ENCODE measurements at regions not wholly inside any gene's neighbourhood (a gene's known extent, or its start where the extent isn't known, plus 50 kb on each side); places are given as distances from the start of the nearest gene placed in this dataset.

DNA sequence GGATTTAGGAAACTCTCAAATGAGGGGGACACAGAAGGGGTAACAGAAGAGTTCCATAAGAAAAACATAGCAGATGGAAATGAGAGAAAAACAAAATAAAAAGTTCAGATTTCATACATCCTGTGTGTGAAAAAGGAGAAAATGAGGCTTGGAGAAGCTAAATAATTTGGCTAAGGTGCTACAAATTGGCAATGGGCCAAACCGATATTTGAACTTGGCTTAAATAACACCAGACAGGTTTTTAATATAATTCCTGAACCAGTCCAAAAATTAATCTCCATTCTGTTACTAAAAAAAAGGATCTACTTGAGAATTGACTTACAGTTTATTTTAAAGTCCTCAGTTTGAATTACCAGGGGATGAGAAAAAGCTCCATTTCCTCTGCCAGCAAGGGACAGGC lies 342.9 kb upstream of the DPH6 start:
- H3K4me3 ChIP-seq (ENCODE audit: low read length) = no peak overlapping the region
- WGBS = 80% methylated on average over 1 of the region's 1 CpG
- ATAC-seq (no peak), DNase-seq (no peak)
- H3K27ac ChIP-seq (ENCODE audit: low read length) = no peak overlapping the region
- H3K9me3 ChIP-seq (ENCODE audit: control insufficient read depth, low read length) = no peaks in the 10 kb centered on the region
- no peaks in the 10 kb centered on the region for H3K4me1 ChIP-seq (ENCODE audit: control insufficient read depth, insufficient read depth, low read length)
- intact Hi-C loops (cut with DNase I) = no loop called here
- H3K27me3 ChIP-seq (ENCODE audit: control insufficient read depth, insufficient read depth) = no peaks in the 10 kb centered on the region

DNA sequence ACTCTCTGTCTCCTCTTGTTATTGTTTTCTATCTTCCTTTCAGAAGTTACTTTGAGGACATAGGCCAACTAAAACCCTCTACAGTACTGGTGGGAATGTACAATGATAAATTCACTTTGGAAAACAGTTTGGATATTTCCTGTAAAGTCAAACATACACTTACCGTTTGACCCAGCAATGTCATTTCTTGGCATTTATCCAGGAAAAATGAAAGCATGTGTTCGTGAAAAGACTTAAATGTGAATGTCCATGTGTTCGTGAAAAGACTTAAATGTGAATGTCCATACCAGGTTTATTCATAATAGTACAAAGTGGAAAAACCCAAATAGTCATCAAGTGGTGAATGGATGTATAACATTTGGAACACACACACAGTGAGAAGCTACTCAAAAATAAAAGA lies 361.5 kb upstream of the DPH6 start:
- H3K4me3 ChIP-seq (ENCODE audit: low read length) = no peak overlapping the region
- WGBS = 43% methylated on average over 3 of the region's 3 CpGs

DNA sequence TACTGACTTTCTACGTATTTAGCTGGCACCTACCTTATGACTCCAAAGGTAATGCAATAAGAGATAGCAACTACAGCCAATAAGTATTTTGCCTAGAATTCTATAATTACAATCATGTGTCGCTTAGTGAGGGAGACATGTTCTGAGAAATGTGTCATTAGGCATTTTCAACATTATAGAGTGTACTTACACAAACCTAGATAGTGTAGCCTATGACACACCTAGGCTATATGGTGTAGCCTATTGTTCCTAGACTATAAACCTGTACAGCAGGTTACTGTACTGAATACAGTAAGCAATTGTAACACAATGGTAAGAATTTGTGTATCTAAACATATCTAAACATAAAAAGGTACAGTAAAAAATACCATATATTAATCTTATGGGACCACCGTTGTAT lies 363.4 kb upstream of the DPH6 start:
- Histone ChIP-seq H3K27ac (ENCODE audit: low read length) (no peak overlapping the region), H3K27me3 (ENCODE audit: control insufficient read depth, insufficient read depth) (no peaks in the 10 kb centered on the region), H3K4me3 (ENCODE audit: low read length) (no peak overlapping the region), H3K9me3 (ENCODE audit: control insufficient read depth, low read length) (no peaks in the 10 kb centered on the region), H3K4me1 (ENCODE audit: control insufficient read depth, insufficient read depth, low read length) (peaks cover 2% of the 10 kb centered on the region)
- ATAC-seq = no peak
- WGBS = 100% methylated on average over 3 of the region's 3 CpGs
- DNase-seq = no peak
- intact Hi-C loops (cut with DNase I) = no loop called here

More for the DNA sequence above, 361.5 kb upstream of the DPH6 start:
- intact Hi-C loops (cut with DNase I) = no loop called here
- no peaks in the 10 kb centered on the region for H3K9me3 ChIP-seq (ENCODE audit: control insufficient read depth, low read length)
- DNase-seq = no peak
- H3K27ac ChIP-seq (ENCODE audit: low read length) = no peak overlapping the region
- H3K4me1 ChIP-seq (ENCODE audit: control insufficient read depth, insufficient read depth, low read length) = peaks cover 2% of the 10 kb centered on the region
- no peak for ATAC-seq
- H3K27me3 ChIP-seq (ENCODE audit: control insufficient read depth, insufficient read depth) = no peaks in the 10 kb centered on the region

DNA sequence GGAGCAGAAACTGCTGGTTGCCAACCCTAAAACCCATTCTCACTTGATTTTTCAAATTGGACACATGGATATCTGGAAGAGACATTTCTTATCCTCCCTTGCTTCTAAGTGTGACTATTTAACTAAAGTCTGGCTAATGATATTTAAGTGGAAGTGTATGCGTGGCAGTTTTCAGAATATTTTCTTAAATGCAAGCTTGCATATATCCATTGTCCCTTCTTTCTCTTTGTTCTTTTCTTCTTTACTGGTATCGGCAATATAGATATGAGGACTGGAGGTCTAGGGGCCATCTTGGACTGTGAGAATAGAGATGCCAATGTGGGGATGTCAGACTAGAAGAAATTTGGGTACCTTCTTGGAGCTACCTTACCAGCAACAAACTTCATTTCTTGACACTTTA lies 364.3 kb upstream of the DPH6 start:
- intact Hi-C loops (cut with DNase I) = loop anchor here in 3 of 4 donors (5.0 to 10.0 kb wide), 3 partner anchors 385 to 395 kb away; no protein-coding TSS in a partner anchor

DNA sequence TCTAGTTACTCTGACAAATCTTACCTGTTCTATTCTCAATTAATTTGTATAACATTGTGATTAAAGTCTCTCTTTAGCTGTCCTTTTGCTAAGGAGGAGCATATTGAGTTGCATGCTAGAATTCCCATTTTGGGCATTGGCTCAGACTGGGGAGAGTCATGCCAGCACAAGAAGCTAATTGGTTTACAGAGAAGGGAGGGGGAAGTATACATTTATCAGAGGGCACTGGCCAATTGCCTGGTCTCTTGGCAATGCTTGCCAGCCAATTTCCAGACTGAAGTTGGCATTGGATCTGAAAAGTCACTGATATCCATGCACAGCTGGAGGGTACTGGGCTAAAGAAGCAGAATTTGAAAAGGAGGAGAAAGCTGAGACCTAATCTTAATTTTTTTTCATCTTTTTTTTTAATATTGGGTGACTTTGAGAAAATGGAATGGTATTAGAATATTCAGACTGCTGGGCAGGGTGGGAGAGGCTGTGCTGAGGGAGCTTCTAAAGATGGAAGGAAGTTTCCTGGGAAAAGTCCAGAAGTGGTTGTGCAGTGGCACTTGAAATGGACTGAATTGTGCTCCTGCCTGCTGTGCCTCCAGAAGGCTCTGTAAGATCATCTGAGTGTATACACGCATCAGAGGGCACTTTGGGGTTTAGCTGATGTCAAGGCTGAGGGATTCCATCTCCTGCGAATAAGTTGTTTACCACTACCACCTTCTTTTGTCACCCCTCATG lies 365.2 kb upstream of the DPH6 start:
- H3K27me3 ChIP-seq (ENCODE audit: control insufficient read depth, insufficient read depth) = no peaks in the 10 kb centered on the region
- ATAC-seq (peak; percentile 29 to 33), DNase-seq (no peak)
- peaks cover 2% of the 10 kb centered on the region for H3K4me1 ChIP-seq (ENCODE audit: control insufficient read depth, insufficient read depth, low read length)
- H3K4me3 ChIP-seq (ENCODE audit: low read length) = no peak overlapping the region
- no peaks in the 10 kb centered on the region for H3K9me3 ChIP-seq (ENCODE audit: control insufficient read depth, low read length)
- no peak overlapping the region for H3K27ac ChIP-seq (ENCODE audit: low read length)
- intact Hi-C loops (cut with DNase I) = loop anchor here in 3 of 4 donors (5.0 to 10.0 kb wide), 3 partner anchors 386 to 396 kb away; no protein-coding TSS in a partner anchor
- WGBS = 86% methylated on average over 2 of the region's 2 CpGs

More for the DNA sequence above, 364.3 kb upstream of the DPH6 start:
- no peak overlapping the region for H3K4me3 ChIP-seq (ENCODE audit: low read length)
- ATAC-seq (no peak), DNase-seq (no peak)
- no peaks in the 10 kb centered on the region for H3K27me3 ChIP-seq (ENCODE audit: control insufficient read depth, insufficient read depth)
- H3K4me1 ChIP-seq (ENCODE audit: control insufficient read depth, insufficient read depth, low read length) = peaks cover 2% of the 10 kb centered on the region
- no peak overlapping the region for H3K27ac ChIP-seq (ENCODE audit: low read length)
- WGBS = 97% methylated on average over 2 of the region's 2 CpGs
- no peaks in the 10 kb centered on the region for H3K9me3 ChIP-seq (ENCODE audit: control insufficient read depth, low read length)

DNA sequence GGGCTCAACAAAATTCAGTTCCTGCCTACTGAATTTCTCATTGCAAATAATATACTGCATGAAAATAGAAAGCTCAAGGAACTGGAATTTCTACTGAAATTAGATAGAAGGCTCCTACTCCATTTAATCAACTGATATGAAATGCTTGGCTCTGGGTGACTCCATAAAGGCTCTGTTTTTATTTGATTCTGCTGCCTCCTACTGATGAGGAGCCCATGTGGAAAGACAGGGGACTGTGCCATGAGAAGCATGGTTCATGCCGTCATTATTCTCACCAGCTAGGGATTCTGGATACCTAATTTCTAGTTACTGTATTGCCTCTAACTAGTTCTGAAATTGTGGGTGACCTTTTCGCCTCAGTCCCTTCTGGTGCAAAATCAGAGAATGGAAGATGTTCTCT lies 366.2 kb upstream of the DPH6 start:
- DNase-seq (no peak), ATAC-seq (peak; percentile 63 to 75)
- intact Hi-C loops (cut with DNase I) = loop anchor here in 3 of 4 donors (5.0 to 10.0 kb wide), 3 partner anchors 387 to 397 kb away; no protein-coding TSS in a partner anchor
- Histone ChIP-seq H3K4me1 (ENCODE audit: control insufficient read depth, insufficient read depth, low read length) (peaks cover 2% of the 10 kb centered on the region), H3K4me3 (ENCODE audit: low read length) (no peak overlapping the region), H3K27me3 (ENCODE audit: control insufficient read depth, insufficient read depth) (no peaks in the 10 kb centered on the region), H3K27ac (ENCODE audit: low read length) (no peak overlapping the region), H3K9me3 (ENCODE audit: control insufficient read depth, low read length) (no peaks in the 10 kb centered on the region)
- WGBS = 80% methylated on average over 2 of the region's 2 CpGs

DNA sequence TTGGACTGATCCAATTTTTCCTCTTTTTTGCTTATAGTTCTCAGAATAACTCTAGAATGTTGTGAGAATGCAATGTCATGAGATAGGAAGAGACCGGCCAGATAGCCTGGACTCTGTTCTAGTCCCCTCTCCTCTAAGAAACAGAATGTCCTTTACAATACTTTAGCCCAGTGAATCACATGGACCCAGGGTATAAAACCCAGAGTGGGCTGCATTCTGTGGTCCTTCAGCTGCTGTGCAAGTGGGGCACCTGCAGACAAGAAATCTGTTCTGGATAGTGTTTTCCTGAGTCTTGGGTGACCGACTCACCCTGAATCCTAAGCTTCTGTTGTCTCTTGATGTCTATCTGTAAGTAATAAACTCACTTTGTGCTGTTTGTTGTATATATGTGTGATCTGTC lies 368.6 kb upstream of the DPH6 start:
- 89% methylated on average over 2 of the region's 2 CpGs for WGBS
- Histone ChIP-seq H3K4me1 (ENCODE audit: control insufficient read depth, insufficient read depth, low read length) (peaks cover 2% of the 10 kb centered on the region), H3K4me3 (ENCODE audit: low read length) (no peak overlapping the region), H3K27me3 (ENCODE audit: control insufficient read depth, insufficient read depth) (no peaks in the 10 kb centered on the region), H3K9me3 (ENCODE audit: control insufficient read depth, low read length) (no peaks in the 10 kb centered on the region), H3K27ac (ENCODE audit: low read length) (no peak overlapping the region)
- no peak for ATAC-seq
- intact Hi-C loops (cut with DNase I) = loop anchor here in 3 of 4 donors (5.0 to 10.0 kb wide), 3 partner anchors 390 to 400 kb away; no protein-coding TSS in a partner anchor
- DNase-seq = no peak

DNA sequence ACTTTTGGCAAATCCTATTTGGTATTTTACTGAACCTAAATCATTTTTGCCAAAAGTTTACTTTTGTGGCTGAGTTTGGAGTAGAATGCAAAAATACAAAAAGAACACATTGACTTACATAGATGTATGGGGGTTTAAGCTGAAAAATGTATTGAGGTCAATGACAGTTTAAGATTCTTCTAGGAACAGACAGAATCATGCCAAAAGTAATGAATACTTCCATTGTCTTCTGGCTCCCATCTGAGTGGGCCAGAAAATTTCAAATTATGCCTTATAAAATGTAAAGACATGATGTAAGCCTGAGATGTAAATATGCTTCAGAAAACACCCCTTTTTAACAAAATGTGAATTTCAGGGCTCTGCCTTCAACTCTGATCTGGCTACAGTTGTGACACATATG lies 375.1 kb upstream of the DPH6 start:
- Histone ChIP-seq H3K27me3 (ENCODE audit: control insufficient read depth, insufficient read depth) (no peaks in the 10 kb centered on the region), H3K4me1 (ENCODE audit: control insufficient read depth, insufficient read depth, low read length) (no peaks in the 10 kb centered on the region), H3K27ac (ENCODE audit: low read length) (no peak overlapping the region), H3K4me3 (ENCODE audit: low read length) (no peak overlapping the region), H3K9me3 (ENCODE audit: control insufficient read depth, low read length) (no peaks in the 10 kb centered on the region)
- ATAC-seq (no peak), DNase-seq (no peak)
- intact Hi-C loops (cut with DNase I) = no loop called here

DNA sequence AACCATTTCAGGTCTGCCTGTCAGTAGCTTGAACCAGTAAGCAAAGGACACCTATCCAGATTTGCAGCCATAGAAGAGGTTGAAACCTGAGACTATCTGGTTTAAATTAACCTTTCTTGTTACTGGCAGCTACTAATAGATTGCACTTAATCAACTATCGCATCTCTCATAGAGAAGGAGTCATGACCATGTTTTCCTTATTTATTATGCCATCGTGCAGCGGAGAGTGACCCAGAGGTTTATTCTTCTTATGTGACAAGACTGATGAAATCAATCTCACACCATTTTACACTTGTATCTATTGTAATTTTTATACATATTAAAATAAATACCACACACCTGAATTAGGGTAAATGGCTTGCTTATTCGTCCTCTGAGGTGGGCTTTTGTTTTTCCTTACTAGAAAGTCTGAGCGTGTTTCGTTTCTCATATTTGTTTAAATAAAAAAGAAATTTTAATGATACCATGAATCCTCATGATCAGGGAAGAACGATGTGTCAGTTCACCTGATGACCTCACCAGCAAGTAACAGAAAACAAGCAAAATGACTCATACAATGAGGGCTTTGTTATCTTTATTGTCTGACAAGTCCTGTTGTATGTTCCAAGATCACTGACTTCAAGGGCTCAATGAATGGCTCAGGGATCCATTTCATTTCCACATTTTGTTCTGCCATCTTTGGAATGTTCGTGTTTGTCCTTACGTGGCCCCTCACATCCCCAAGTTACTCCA lies 379.5 kb upstream of the DPH6 start:
- Histone ChIP-seq H3K4me3 (ENCODE audit: low read length) (no peak overlapping the region), H3K4me1 (ENCODE audit: control insufficient read depth, insufficient read depth, low read length) (no peaks in the 10 kb centered on the region), H3K9me3 (ENCODE audit: control insufficient read depth, low read length) (no peaks in the 10 kb centered on the region), H3K27ac (ENCODE audit: low read length) (no peak overlapping the region), H3K27me3 (ENCODE audit: control insufficient read depth, insufficient read depth) (no peaks in the 10 kb centered on the region)
- intact Hi-C loops (cut with DNase I) = no loop called here
- WGBS = 94% methylated on average over 9 of the region's 9 CpGs
- ATAC-seq (no peak), DNase-seq (no peak)

DNA sequence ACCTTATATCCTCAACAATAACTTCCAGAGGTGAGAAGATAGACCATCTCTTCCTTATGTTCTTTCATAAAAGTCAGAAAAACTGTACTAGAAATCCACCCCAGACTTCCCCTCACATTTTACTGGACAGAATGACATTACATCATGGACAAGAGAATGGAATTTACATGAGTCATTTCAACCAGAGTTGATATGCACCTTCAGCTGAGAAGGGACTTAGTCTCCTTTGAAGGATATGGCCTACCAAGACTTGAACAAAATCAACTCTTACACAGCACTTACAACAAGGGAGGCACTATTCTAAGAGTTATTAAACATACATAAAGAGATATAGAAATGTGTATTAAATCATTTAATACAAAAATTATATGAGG lies 380.0 kb upstream of the DPH6 start:
- H3K4me3 ChIP-seq (ENCODE audit: low read length) = no peak overlapping the region
- DNase-seq (no peak), ATAC-seq (no peak)
- H3K9me3 ChIP-seq (ENCODE audit: control insufficient read depth, low read length) = no peaks in the 10 kb centered on the region
- H3K27ac ChIP-seq (ENCODE audit: low read length) = no peak overlapping the region
- intact Hi-C loops (cut with DNase I) = no loop called here
- H3K4me1 ChIP-seq (ENCODE audit: control insufficient read depth, insufficient read depth, low read length) = no peaks in the 10 kb centered on the region
- no peaks in the 10 kb centered on the region for H3K27me3 ChIP-seq (ENCODE audit: control insufficient read depth, insufficient read depth)

DNA sequence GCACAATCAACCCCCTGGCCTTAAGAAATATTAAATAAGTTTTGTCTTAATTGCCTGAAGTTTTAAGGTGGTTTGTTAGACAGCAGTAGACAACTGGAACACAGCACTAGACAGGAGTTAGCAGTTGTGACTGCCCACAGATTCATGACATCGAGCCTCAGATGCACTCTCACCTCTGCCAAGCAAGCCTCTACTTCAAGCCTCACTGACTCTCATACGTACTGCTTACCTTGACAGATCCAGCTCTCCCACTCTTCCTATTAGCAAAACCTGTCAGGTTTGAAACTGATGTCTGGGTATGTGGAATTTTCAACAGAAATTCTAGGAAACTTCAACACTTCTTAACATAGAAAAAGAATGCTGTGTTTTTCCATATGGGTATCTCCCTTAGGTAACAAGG lies 382.9 kb upstream of the DPH6 start:
- no peak overlapping the region for H3K27ac ChIP-seq (ENCODE audit: low read length)
- no peaks in the 10 kb centered on the region for H3K27me3 ChIP-seq (ENCODE audit: control insufficient read depth, insufficient read depth)
- no peaks in the 10 kb centered on the region for H3K4me1 ChIP-seq (ENCODE audit: control insufficient read depth, insufficient read depth, low read length)
- 87% methylated on average over 2 of the region's 2 CpGs for WGBS
- no peak overlapping the region for H3K4me3 ChIP-seq (ENCODE audit: low read length)
- DNase-seq = no peak
- H3K9me3 ChIP-seq (ENCODE audit: control insufficient read depth, low read length) = no peaks in the 10 kb centered on the region
- no peak for ATAC-seq
- intact Hi-C loops (cut with DNase I) = no loop called here

Measured in right cardiac atrium (tissue), 5 donors.